A549 (cell line): ENCODE measurements at regions not wholly inside any gene's neighbourhood (a gene's known extent, or its start where the extent isn't known, plus 50 kb on each side); places are given as distances from the start of the nearest gene placed in this dataset.

ENCODE experiments used
- CBX2 ChIP-seq: fragments of 200-600 bp; sonication (generic); IDR thresholded peaks from 2 replicates; pipeline ENCODE4 v1.6.1; 2016; ENCODE audit warnings: low read depth, mild to moderate bottlenecking, borderline replicate concordance
- FOSL2 ChIP-seq, 2 experiments: fragments of 450-650 bp in 1 of 2; fragments of >200 bp in 1 of 2; sonication (Bioruptor Twin) in 1 of 2; formaldehyde crosslinking; IDR thresholded peaks; 2 replicates each; pipeline versions ENCODE4 v1.5.0 to v1.6.1; 2016 to 2020; ENCODE audit warnings: mild to moderate bottlenecking in 1 of 2, moderate library complexity in 1 of 2
- MYC ChIP-seq: IDR thresholded peaks from 2 replicates; pipeline ENCODE4 v1.6.1; 2012; ENCODE audit warnings: mild to moderate bottlenecking, inconsistent platforms, low read length, improper control_type of control experiment, borderline replicate concordance
- PHF8 ChIP-seq: fragments of 200-600 bp; sonication (generic); IDR thresholded peaks from 2 replicates; pipeline ENCODE4 v1.6.1; 2016; ENCODE audit warnings: low read depth, mild to moderate bottlenecking, antibody characterized with exemption, moderate library complexity, borderline replicate concordance
- RCOR1 ChIP-seq: fragments of 150-350 bp; IDR thresholded peaks from 2 replicates; pipeline ENCODE4 v1.6.1; 2014; ENCODE audit warnings: antibody characterized with exemption, low read length, low read depth
- TP53 ChIP-seq: fragments of 250-450 bp; sonication (Bioruptor Pico); IDR thresholded peaks from 2 replicates; pipeline ENCODE4 v1.5.0; 2021; ENCODE audit warnings: mild to moderate bottlenecking, moderate library complexity
- TF ChIP-seq, protein P1 (sequence below): fragments of >200 bp; sonication (Bioruptor Twin); formaldehyde crosslinking; IDR thresholded peaks from 3 replicates; pipeline ENCODE4 v1.5.1; 2016

DNA sequence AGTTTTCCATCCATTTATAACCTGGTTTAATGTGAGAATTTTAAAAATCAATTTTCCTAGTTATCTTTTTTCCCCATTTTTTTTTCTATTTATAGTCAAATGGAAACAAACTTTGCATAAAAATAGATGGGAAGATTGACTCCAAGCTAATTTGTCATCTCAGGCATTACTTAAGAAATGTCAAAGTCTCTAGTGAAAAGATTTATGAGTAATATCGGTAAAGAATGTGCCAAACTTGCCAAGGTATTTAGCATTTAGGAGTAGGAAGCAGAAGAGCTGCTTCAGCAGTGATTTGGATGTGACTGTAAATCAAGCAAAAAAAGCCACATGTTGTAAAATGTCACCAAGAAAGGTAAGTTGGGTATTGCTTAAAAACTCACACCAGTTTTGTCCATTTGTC, 108.6 kb downstream of the LACC1 start:
- TF ChIP-seq TP53 (CRISPR knock-in tag) (no peak), MYC (no peak), PHF8 (no peak), CBX2 (no peak), RCOR1 (no peak), FOSL2 (IDR thresholded peaks at IDR 0.05) (no peak), FOSL2 (CRISPR knock-in tag; IDR thresholded peaks at IDR 0.05) (no peak)
- TF ChIP-seq, protein P1, sequence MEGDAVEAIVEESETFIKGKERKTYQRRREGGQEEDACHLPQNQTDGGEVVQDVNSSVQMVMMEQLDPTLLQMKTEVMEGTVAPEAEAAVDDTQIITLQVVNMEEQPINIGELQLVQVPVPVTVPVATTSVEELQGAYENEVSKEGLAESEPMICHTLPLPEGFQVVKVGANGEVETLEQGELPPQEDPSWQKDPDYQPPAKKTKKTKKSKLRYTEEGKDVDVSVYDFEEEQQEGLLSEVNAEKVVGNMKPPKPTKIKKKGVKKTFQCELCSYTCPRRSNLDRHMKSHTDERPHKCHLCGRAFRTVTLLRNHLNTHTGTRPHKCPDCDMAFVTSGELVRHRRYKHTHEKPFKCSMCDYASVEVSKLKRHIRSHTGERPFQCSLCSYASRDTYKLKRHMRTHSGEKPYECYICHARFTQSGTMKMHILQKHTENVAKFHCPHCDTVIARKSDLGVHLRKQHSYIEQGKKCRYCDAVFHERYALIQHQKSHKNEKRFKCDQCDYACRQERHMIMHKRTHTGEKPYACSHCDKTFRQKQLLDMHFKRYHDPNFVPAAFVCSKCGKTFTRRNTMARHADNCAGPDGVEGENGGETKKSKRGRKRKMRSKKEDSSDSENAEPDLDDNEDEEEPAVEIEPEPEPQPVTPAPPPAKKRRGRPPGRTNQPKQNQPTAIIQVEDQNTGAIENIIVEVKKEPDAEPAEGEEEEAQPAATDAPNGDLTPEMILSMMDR = no peak
